Bronchial epithelial cell (primary cell): ENCODE measurements at regions not wholly inside any gene's neighbourhood (a gene's known extent, or its start where the extent isn't known, plus 50 kb on each side); places are given as distances from the start of the nearest gene placed in this dataset.
A peak's percentile ranks its signal among the peaks of the same experiment; 100 is the strongest.

ENCODE experiments used
- DNase-seq: peaks from one replicate; pipeline ENCODE4 v3.0.0-alpha.2; 2010; ENCODE audit warnings: low read depth
- FAIRE-seq: peaks from 2 replicates; lab custom pipeline; 2011; peaks lifted over from hg19 to GRCh38; lab: Jason Lieb, UNC
- H3K27me3 ChIP-seq: 2 replicates; pipeline ENCODE4 v1.5.1; 2011; ENCODE audit warnings: low read length; ENCODE audit not compliant: control insufficient read depth, insufficient read depth
- H3K36me3 ChIP-seq: 2 replicates; pipeline ENCODE4 v1.5.1; 2011; ENCODE audit warnings: low read length; ENCODE audit not compliant: control insufficient read depth, insufficient read depth
- H3K4me3 ChIP-seq: 2 replicates; pipeline ENCODE4 v1.5.1; 2011; ENCODE audit warnings: mild to moderate bottlenecking, low read depth, low read length, control low read depth
- TF ChIP-seq, protein P1 (sequence below): IDR thresholded peaks from 2 replicates; pipeline ENCODE4 v1.5.1; 2011; ENCODE audit warnings: mild to moderate bottlenecking, moderate library complexity, low read length, control low read depth, inconsistent platforms; ENCODE audit not compliant: insufficient read depth, severe bottlenecking

DNA sequence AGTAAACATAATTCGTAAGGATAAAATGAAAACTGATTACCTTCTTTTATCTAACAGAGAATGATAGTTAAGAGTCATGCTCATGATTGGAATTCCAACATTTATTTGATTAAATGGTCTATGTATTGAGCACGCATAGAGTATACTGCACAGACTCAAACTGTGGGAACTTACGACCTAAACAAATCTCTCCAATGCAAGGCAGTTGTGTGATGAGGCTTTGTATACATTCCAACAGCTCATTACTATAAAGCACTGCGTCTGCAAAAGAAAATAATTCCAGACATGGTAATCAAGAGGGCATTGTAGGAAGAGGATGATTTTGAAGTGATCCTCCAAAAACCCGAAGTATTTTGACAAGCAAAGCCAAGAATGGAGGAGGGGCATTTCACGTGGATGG is 169.5 kb downstream of the NUFIP1 start:
- DNase-seq (no peak), FAIRE-seq (no peak)
- TF ChIP-seq, protein P1, sequence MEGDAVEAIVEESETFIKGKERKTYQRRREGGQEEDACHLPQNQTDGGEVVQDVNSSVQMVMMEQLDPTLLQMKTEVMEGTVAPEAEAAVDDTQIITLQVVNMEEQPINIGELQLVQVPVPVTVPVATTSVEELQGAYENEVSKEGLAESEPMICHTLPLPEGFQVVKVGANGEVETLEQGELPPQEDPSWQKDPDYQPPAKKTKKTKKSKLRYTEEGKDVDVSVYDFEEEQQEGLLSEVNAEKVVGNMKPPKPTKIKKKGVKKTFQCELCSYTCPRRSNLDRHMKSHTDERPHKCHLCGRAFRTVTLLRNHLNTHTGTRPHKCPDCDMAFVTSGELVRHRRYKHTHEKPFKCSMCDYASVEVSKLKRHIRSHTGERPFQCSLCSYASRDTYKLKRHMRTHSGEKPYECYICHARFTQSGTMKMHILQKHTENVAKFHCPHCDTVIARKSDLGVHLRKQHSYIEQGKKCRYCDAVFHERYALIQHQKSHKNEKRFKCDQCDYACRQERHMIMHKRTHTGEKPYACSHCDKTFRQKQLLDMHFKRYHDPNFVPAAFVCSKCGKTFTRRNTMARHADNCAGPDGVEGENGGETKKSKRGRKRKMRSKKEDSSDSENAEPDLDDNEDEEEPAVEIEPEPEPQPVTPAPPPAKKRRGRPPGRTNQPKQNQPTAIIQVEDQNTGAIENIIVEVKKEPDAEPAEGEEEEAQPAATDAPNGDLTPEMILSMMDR: no peak
- Histone ChIP-seq H3K36me3 (no peaks in the 10 kb centered on the region), H3K27me3 (no peaks in the 10 kb centered on the region), H3K4me3 (no peak overlapping the region)

- Histone ChIP-seq H3K27me3 (no peaks in the 10 kb centered on the region), H3K36me3 (no peaks in the 10 kb centered on the region), H3K4me3 (no peak overlapping the region)
- peak; percentile 73 for FAIRE-seq
- TF ChIP-seq, protein P1: no peak
- peak; percentile 97 for DNase-seq
These were observed 170.0 kb downstream of the NUFIP1 start for GRCh38 chr13:44819245-44819644.

GRCh38 chr13:44818428-44818827 is 170.8 kb downstream of the NUFIP1 start:
- no peaks in the 10 kb centered on the region for H3K27me3 ChIP-seq
- TF ChIP-seq, protein P1: peak; percentile 21
- FAIRE-seq: no peak
- peak; percentile 44 for DNase-seq
- no peak overlapping the region for H3K4me3 ChIP-seq
- no peaks in the 10 kb centered on the region for H3K36me3 ChIP-seq

GRCh38 chr13:44818016-44818415 is 171.3 kb downstream of the NUFIP1 start:
- no peak for FAIRE-seq

DNA sequence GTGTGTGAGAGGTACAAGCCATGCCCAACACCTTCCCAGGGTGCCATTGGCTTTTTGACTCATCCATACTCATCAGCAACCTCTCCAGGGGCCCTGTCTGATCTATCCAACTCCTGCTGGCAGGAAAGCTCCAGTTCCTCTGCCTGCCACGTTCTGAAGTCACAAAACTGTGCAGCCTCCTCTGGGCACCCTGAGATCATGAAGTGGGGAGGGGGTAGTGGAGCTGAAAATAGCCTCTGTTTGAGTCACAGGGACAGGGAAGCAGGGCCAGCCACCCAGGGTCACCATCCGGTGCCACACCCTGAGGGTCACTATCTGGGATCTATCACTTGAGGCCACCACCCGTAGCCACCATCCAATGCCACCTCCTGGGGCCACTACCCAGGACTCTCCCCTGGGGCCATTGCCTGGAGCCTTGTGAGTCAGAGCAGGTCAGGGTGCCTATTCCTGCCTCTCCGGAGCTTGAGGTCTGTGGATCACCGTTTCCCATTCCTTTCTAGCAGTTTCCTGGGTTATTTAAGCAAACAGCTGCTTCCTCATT is 172.1 kb downstream of the NUFIP1 start:
- FAIRE-seq: no peak
- H3K36me3 ChIP-seq: no peaks in the 10 kb centered on the region

More at GRCh38 chr13:44818016-44818415, 171.3 kb downstream of the NUFIP1 start:
- no peaks in the 10 kb centered on the region for H3K27me3 ChIP-seq
- TF ChIP-seq, protein P1: no peak
- H3K36me3 ChIP-seq: no peaks in the 10 kb centered on the region
- DNase-seq: no peak
- H3K4me3 ChIP-seq: no peak overlapping the region

More for the DNA sequence above, 172.1 kb downstream of the NUFIP1 start:
- TF ChIP-seq, protein P1: no peak
- H3K27me3 ChIP-seq: no peaks in the 10 kb centered on the region
- H3K4me3 ChIP-seq: no peak overlapping the region
- peak; percentile 50 for DNase-seq
